H9 (cell line): ENCODE measurements at regions not wholly inside any gene's neighbourhood (a gene's known extent, or its start where the extent isn't known, plus 50 kb on each side); places are given as distances from the start of the nearest gene placed in this dataset.

Experiments
- DNase-seq: peaks from one replicate; pipeline ENCODE4 v3.0.0-alpha.2; 2017
- H2AFZ ChIP-seq: one replicate; pipeline ENCODE4 v1.6.1; 2013; ENCODE audit warnings: mild to moderate bottlenecking, low read length, control low read depth, moderate library complexity
- H2AK5ac ChIP-seq: 2 replicates; pipeline ENCODE4 v1.6.1; 2013; ENCODE audit warnings: low read length, control low read depth, mixed read lengths; ENCODE audit not compliant: insufficient read length
- H2BK120ac ChIP-seq: one replicate; pipeline ENCODE4 v1.6.1; 2013; ENCODE audit warnings: low read depth, mild to moderate bottlenecking, low read length, control low read depth, inconsistent platforms; ENCODE audit not compliant: poor library complexity, severe bottlenecking
- H2BK12ac ChIP-seq: 2 replicates; pipeline ENCODE4 v1.6.1; 2013; ENCODE audit warnings: low read length, control low read depth, mixed read lengths, low read depth; ENCODE audit not compliant: insufficient read length
- H2BK15ac ChIP-seq: 2 replicates; pipeline ENCODE4 v1.6.1; 2013; ENCODE audit warnings: low read depth, low read length, control low read depth
- H2BK20ac ChIP-seq: one replicate; pipeline ENCODE4 v1.6.1; 2013; ENCODE audit warnings: low read depth, mild to moderate bottlenecking, low read length, control low read depth, inconsistent platforms; ENCODE audit not compliant: poor library complexity, severe bottlenecking
- H2BK5ac ChIP-seq: 2 replicates; pipeline ENCODE4 v1.6.1; 2013; ENCODE audit warnings: low read length, control low read depth, mixed read lengths; ENCODE audit not compliant: insufficient read length
- H3K14ac ChIP-seq: 2 replicates; pipeline ENCODE4 v1.6.1; 2013; ENCODE audit warnings: low read length, control low read depth; ENCODE audit not compliant: insufficient read depth
- H3K18ac ChIP-seq: 2 replicates; pipeline ENCODE4 v1.6.1; 2013; ENCODE audit warnings: low read depth, mild to moderate bottlenecking, mixed read lengths, low read length, control low read depth; ENCODE audit not compliant: insufficient read length
- H3K23ac ChIP-seq: 2 replicates; pipeline ENCODE4 v1.6.1; 2013; ENCODE audit warnings: low read length, control low read depth, mixed read lengths, low read depth; ENCODE audit not compliant: insufficient read length
- H3K23me2 ChIP-seq: 2 replicates; pipeline ENCODE4 v1.6.1; 2013; ENCODE audit warnings: low read depth, mild to moderate bottlenecking, mixed read lengths, low read length, control low read depth; ENCODE audit not compliant: insufficient read length, poor library complexity, severe bottlenecking
- H3K27ac ChIP-seq: 2 replicates; pipeline ENCODE4 v1.5.1; 2013; ENCODE audit warnings: low read length, control low read depth, mixed read lengths, low read depth; ENCODE audit not compliant: insufficient read length
- H3K27me3 ChIP-seq: 2 replicates; pipeline ENCODE4 v1.6.1; 2013; ENCODE audit warnings: low read length, control low read depth, inconsistent platforms; ENCODE audit not compliant: insufficient read depth
- H3K4ac ChIP-seq: 2 replicates; pipeline ENCODE4 v1.6.1; 2013; ENCODE audit warnings: low read depth, mild to moderate bottlenecking, control low read depth, inconsistent platforms, low read length, moderate library complexity
- H3K4me1 ChIP-seq: 2 replicates; pipeline ENCODE4 v1.6.1; 2013; ENCODE audit warnings: low read length, control low read depth, inconsistent platforms; ENCODE audit not compliant: insufficient read depth
- H3K4me2 ChIP-seq: 2 replicates; pipeline ENCODE4 v1.6.1; 2013; ENCODE audit warnings: low read length, control low read depth, mixed read lengths; ENCODE audit not compliant: insufficient read length, insufficient read depth
- H3K56ac ChIP-seq: 2 replicates; pipeline ENCODE4 v1.6.1; 2013; ENCODE audit warnings: low read depth, mild to moderate bottlenecking, mixed read lengths, low read length, control low read depth; ENCODE audit not compliant: insufficient read length
- H3K79me1 ChIP-seq: 2 replicates; pipeline ENCODE4 v1.6.1; 2013; ENCODE audit warnings: low read depth, mild to moderate bottlenecking, moderate library complexity, low read length, control low read depth, inconsistent platforms; ENCODE audit not compliant: insufficient read depth, poor library complexity, severe bottlenecking
- H3K79me2 ChIP-seq: 2 replicates; pipeline ENCODE4 v1.6.1; 2013; ENCODE audit warnings: low read length, control low read depth, inconsistent platforms; ENCODE audit not compliant: insufficient read depth
- H3K9ac ChIP-seq: 2 replicates; pipeline ENCODE4 v1.6.1; 2013; ENCODE audit warnings: low read length, control low read depth, mixed read lengths; ENCODE audit not compliant: insufficient read length; ENCODE audit errors: extremely low read depth
- H3K9me3 ChIP-seq: one replicate; pipeline ENCODE4 v1.6.1; 2013; ENCODE audit warnings: low read depth, low read length, inconsistent platforms; ENCODE audit not compliant: control insufficient read depth
- H3T11ph ChIP-seq: one replicate; pipeline ENCODE4 v1.6.1; 2013; ENCODE audit warnings: mild to moderate bottlenecking, low read length, control low read depth, inconsistent platforms
- H4K20me1 ChIP-seq: one replicate; pipeline ENCODE4 v1.6.1; 2013; ENCODE audit not compliant: control insufficient read depth, insufficient read length, insufficient read depth
- H4K5ac ChIP-seq: 2 replicates; pipeline ENCODE4 v1.6.1; 2013; ENCODE audit warnings: low read depth, mild to moderate bottlenecking, mixed read lengths, low read length, control low read depth; ENCODE audit not compliant: insufficient read length
- H4K8ac ChIP-seq: replicated peaks from 2 replicates; pipeline ENCODE4 v1.6.1; 2013; ENCODE audit warnings: low read length, control low read depth, mixed read lengths, low read depth; ENCODE audit not compliant: insufficient read length
- H4K91ac ChIP-seq: 2 replicates; pipeline ENCODE4 v1.6.1; 2013; ENCODE audit warnings: low read depth, mild to moderate bottlenecking, moderate library complexity, mixed read lengths, low read length, control low read depth; ENCODE audit not compliant: insufficient read length
- H3K27ac Mint-ChIP-seq, 3 experiments: 2 replicates in 2 of 3; 3 replicates in 1 of 3; pipeline ENCODE4 v1.8.0; 2020 to 2021; ENCODE audit warnings: mixed read lengths in 3 of 3, mild to moderate bottlenecking in 1 of 3, moderate library complexity in 1 of 3
- H3K27me3 Mint-ChIP-seq: 2 replicates; pipeline ENCODE4 v1.8.0; 2021; ENCODE audit warnings: low read depth, mild to moderate bottlenecking, moderate library complexity, mixed read lengths
- H3K36me3 Mint-ChIP-seq, 3 experiments: 2 replicates in 2 of 3; 3 replicates in 1 of 3; pipeline ENCODE4 v1.8.0; 2020 to 2021; ENCODE audit warnings: low read depth in 3 of 3, mixed read lengths in 3 of 3; ENCODE audit not compliant: insufficient read depth in 1 of 3
- H3K4me1 Mint-ChIP-seq, 2 experiments: 2 replicates each; pipeline ENCODE4 v1.8.0; 2020; ENCODE audit warnings: mixed read lengths in 2 of 2
- H3K4me3 Mint-ChIP-seq, 2 experiments: 2 replicates in 1 of 2; 3 replicates in 1 of 2; pipeline ENCODE4 v1.8.0; 2020 to 2021; ENCODE audit warnings: mild to moderate bottlenecking in 2 of 2, mixed read lengths in 2 of 2, moderate library complexity in 1 of 2
- H3K9me3 Mint-ChIP-seq, 2 experiments: 2 replicates in 1 of 2; 3 replicates in 1 of 2; pipeline ENCODE4 v1.8.0; 2020; ENCODE audit warnings: mild to moderate bottlenecking in 2 of 2, mixed read lengths in 2 of 2, moderate library complexity in 1 of 2
- WGBS: extraction: QIAGEN DNeasy Blood & Tissue Kit; methylation state at CpG from one replicate; pipeline ENCODE4 v1.1.7; 2013; ENCODE audit warnings: missing lambda C conversion rate, low lambda C conversion rate, mixed read lengths; ENCODE audit not compliant: insufficient read length; ENCODE audit errors: extremely low coverage; 5-methylcytosine and 5-hydroxymethylcytosine counted together
- TF ChIP-seq, protein P1 (sequence below): fragments of 200-600 bp; sonication (generic); conservative IDR thresholded peaks from 3 replicates; pipeline ENCODE4 v1.8.0; 2021; ENCODE audit warnings: antibody characterized with exemption, mild to moderate bottlenecking

DNA sequence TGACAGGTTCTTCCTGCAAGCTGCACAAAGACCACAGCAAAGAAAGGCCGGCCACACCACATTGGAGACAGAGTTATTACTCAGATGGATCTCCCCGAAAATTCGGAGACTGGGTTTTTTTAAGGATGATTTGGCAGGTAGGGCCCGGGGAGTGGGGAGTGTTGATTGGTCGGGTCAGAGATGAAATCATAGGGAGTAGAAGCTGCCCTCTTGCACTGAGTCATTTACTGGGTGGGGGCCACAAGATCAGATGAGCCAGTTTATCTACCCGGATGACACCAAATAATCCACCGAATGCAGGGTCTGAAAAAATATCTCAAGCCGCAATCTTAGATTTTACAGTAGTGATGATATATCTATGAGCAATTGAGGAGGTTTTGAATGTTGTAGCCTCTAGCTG is 401.8 kb upstream of the FAT3 start:
- Histone ChIP-seq H4K5ac (no peak overlapping the region), H2AFZ (no peak overlapping the region), H2AK5ac (no peak overlapping the region), H3K79me1 (no peaks in the 10 kb centered on the region), H3K9me3 (no peaks in the 10 kb centered on the region), H2BK5ac (no peak overlapping the region), H2BK12ac (no peak overlapping the region), H3K23me2 (no peaks in the 10 kb centered on the region), H3K23ac (no peak overlapping the region), H3K27ac (no peak overlapping the region), H2BK120ac (no peak overlapping the region), H4K20me1 (no peaks in the 10 kb centered on the region), H3K9ac (no peak overlapping the region), H4K91ac (no peak overlapping the region), H3K4me2 (no peak overlapping the region), H3K18ac (no peak overlapping the region), H4K8ac (no peak overlapping the region), H3K4ac (no peak overlapping the region), H3K56ac (no peak overlapping the region), H3K79me2 (no peaks in the 10 kb centered on the region), H3K14ac (no peak overlapping the region), H3T11ph (no peak overlapping the region), H2BK15ac (no peak overlapping the region), H3K27me3 (no peaks in the 10 kb centered on the region), H3K4me1 (peaks cover 3% of the 10 kb centered on the region), H2BK20ac (no peak overlapping the region)
- Mint-ChIP-seq H3K9me3 (no peaks in the 10 kb centered on the region), H3K4me1 (peaks cover 10 to 11% of the 10 kb centered on the region in 2 experiments), H3K27me3 (no peaks in the 10 kb centered on the region), H3K36me3 (no peaks in the 10 kb centered on the region), H3K4me3 (no peak overlapping the region), H3K27ac (peak overlapping the region in 1 of 3 experiments; percentile 30; a peak in 1 of 7 replicates)
- WGBS: no CpG with 5 or more reads among the region's 8 CpGs
- DNase-seq: no peak
- TF ChIP-seq, protein P1, sequence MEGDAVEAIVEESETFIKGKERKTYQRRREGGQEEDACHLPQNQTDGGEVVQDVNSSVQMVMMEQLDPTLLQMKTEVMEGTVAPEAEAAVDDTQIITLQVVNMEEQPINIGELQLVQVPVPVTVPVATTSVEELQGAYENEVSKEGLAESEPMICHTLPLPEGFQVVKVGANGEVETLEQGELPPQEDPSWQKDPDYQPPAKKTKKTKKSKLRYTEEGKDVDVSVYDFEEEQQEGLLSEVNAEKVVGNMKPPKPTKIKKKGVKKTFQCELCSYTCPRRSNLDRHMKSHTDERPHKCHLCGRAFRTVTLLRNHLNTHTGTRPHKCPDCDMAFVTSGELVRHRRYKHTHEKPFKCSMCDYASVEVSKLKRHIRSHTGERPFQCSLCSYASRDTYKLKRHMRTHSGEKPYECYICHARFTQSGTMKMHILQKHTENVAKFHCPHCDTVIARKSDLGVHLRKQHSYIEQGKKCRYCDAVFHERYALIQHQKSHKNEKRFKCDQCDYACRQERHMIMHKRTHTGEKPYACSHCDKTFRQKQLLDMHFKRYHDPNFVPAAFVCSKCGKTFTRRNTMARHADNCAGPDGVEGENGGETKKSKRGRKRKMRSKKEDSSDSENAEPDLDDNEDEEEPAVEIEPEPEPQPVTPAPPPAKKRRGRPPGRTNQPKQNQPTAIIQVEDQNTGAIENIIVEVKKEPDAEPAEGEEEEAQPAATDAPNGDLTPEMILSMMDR: no peak
